Right atrium auricular region (tissue), 2 donors: ENCODE measurements at regions not wholly inside any gene's neighbourhood (a gene's known extent, or its start where the extent isn't known, plus 50 kb on each side); places are given as distances from the start of the nearest gene placed in this dataset.

Source experiments
- DNase-seq: peaks from one replicate; pipeline ENCODE4 v3.0.0-alpha.2; 2019; ENCODE audit warnings: low spot score
- H3K27ac ChIP-seq, 2 donors: fragments of 200-600 bp; sonication (generic); 1 replicate in 1 of 2; 2 replicates in 1 of 2; pipeline ENCODE4 v1.5.1; 2016 to 2019
- H3K27me3 ChIP-seq, 2 donors: fragments of 200-600 bp; sonication (generic); one replicate each; pipeline versions ENCODE4 v1.5.1 to v1.6.0; 2017 to 2019
- H3K36me3 ChIP-seq: fragments of 200-600 bp; sonication (generic); one replicate; pipeline ENCODE4 v1.5.1; 2016
- H3K4me1 ChIP-seq, 2 donors: fragments of 200-600 bp; sonication (generic); one replicate each; pipeline versions ENCODE4 v1.5.1 to v1.6.0; 2017 to 2019
- H3K4me3 ChIP-seq, 2 donors: fragments of 200-600 bp; sonication (generic); 1 replicate in 1 of 2; 2 replicates in 1 of 2; pipeline ENCODE4 v1.5.1; 2017 to 2019; ENCODE audit warnings: mild to moderate bottlenecking in 1 of 2, moderate library complexity in 1 of 2
- H3K9me3 ChIP-seq, 2 donors: fragments of 200-600 bp; sonication (generic); one replicate each; pipeline ENCODE4 v1.5.1; 2019
- TF ChIP-seq, protein P1 (sequence below), 2 donors: fragments of 200-600 bp; sonication (generic); IDR thresholded peaks; one replicate each; pipeline ENCODE4 v1.5.1; 2019; ENCODE audit warnings: antibody characterized with exemption in 2 of 2

DNA sequence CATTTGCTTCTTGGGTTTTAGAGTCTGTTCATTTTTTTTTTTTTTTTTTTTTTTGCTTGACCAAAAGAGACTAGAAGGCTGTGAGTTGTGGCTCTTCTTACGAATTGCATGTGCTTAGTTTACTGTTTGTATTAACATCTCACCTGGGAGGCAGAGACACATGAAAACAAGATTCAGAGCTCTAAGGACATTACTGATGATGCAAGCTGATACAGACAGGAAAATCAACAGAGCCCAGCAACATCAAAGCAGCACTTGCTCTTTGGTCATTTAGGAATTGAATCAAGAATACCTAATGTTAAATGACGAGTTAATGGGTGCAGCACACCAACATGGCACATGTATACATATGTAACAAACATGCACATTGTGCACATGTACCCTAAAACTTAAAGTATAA, 55.7 kb upstream of the HS3ST5 start:
- H3K36me3 ChIP-seq = no peaks in the 10 kb centered on the region
- no peaks in the 10 kb centered on the region for H3K9me3 ChIP-seq
- H3K27me3 ChIP-seq = no peaks in the 10 kb centered on the region
- TF ChIP-seq, protein P1, sequence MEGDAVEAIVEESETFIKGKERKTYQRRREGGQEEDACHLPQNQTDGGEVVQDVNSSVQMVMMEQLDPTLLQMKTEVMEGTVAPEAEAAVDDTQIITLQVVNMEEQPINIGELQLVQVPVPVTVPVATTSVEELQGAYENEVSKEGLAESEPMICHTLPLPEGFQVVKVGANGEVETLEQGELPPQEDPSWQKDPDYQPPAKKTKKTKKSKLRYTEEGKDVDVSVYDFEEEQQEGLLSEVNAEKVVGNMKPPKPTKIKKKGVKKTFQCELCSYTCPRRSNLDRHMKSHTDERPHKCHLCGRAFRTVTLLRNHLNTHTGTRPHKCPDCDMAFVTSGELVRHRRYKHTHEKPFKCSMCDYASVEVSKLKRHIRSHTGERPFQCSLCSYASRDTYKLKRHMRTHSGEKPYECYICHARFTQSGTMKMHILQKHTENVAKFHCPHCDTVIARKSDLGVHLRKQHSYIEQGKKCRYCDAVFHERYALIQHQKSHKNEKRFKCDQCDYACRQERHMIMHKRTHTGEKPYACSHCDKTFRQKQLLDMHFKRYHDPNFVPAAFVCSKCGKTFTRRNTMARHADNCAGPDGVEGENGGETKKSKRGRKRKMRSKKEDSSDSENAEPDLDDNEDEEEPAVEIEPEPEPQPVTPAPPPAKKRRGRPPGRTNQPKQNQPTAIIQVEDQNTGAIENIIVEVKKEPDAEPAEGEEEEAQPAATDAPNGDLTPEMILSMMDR (IDR thresholded peaks at IDR 0.05) = no peak
- DNase-seq = no peak
- H3K4me1 ChIP-seq = no peaks in the 10 kb centered on the region
- no peak overlapping the region for H3K4me3 ChIP-seq
- no peak overlapping the region for H3K27ac ChIP-seq
